CD4-positive, alpha-beta T cell treated with Interleukin-2 at 100 ng/mL for 4 hours (primary cell): ENCODE measurements at regions not wholly inside any gene's neighbourhood (a gene's known extent, or its start where the extent isn't known, plus 50 kb on each side); places are given as distances from the start of the nearest gene placed in this dataset.
"Not testable (repeated sequence)": the region's sequence is repeated elsewhere in the genome, so short reads cannot be mapped to it uniquely, and the experiment has no call there.

ENCODE experiments used
- DNase-seq: peaks from one replicate; pipeline ENCODE4 v3.0.0-alpha.2; 2020; ENCODE audit warnings: low spot score

DNA sequence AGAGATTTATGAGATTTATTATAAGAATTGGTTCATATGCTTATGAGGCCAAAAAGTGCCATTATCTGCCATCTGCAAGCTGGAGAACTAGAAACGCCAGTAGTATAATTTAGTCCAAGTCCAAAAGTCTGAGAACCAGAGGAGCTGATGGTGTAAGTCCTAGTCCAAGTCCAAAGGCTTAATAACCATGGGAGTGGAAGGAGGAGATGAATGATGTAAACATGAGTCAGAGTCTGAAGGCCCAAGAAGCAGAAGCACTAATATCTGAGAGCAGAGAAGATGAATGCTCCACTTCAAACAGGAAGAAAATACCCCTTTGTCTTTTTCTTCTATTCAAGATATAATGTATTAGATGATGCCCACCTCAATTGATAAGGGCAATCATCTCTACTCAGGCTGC is 185.7 kb downstream of the CGGBP1 start:
- no peak for DNase-seq

DNA sequence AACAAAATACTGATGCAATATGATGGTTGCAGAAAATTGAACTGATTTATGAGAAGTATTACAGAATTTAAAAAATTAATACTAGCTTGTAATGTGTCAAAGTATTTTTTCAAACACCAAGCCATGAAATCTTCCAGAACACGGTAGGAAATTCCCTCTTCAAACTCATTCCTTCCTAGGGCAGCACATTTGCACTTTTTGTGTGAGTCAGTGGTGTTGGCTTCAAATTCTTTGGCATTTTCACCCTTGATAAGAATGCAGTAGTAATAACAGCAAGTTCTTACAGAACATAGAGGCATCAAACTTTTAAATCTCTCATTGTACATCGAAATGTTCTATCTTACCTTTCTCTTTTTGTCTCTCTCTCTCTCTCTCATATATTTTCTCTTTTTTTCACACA is 191.8 kb downstream of the CGGBP1 start:
- no peak for DNase-seq

DNA sequence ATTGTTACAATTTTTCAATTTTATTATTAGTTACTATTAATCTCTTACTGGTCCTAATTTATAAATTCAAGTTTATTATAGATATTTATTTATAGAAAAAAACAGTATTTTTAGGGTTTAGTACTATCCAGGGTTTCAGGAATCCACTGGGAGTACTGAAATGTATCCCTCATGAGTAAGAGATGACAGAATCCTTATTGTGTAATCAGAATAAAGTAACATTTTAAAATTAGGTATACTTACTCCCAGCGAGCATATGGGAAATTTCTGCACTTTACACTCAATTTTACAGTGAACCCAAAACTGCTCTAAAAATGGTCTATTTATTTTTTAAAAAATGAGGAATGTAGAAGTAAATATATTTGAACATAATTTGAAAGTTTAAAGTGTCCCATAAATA is 202.7 kb downstream of the CGGBP1 start:
- no peak for DNase-seq

DNA sequence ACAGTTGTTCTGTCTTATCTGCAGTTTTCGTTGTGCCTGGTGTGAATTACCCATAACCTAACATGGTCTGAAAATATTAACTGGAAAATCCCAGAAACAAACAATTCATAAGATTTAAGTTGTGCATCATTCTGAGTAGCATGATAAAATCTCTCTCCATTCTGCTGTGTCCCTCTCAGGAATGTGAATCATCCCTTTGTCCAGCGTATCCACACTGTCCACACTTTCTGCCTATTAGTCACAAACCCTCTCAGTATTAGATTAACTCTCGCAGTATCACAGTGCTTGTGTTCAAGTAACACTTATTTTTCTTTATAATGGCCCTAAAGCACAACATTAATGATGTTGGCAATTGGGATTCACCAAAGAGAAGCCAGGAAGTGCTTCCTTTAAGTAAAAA is 203.2 kb downstream of the CGGBP1 start:
- DNase-seq, result no peak

DNA sequence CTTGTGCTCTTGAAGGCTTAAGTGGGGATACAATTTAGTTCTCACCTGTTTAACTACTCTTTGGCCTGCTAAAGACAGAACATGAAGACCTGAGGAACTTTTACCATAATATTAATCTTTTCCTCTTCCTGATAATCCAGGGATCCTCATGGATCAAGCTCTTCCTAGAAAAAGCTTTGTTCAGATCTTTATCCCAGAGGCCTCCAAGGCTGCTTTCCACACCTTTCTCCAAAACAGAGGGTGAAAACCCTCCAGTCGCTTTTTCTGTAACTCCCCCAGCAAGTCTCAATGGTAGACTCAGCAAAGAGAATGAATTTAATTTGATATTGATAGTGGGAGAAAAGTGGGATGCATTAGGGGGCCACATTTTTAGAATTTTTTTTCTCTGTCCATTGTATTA is 203.6 kb downstream of the CGGBP1 start:
- DNase-seq, result no peak

DNA sequence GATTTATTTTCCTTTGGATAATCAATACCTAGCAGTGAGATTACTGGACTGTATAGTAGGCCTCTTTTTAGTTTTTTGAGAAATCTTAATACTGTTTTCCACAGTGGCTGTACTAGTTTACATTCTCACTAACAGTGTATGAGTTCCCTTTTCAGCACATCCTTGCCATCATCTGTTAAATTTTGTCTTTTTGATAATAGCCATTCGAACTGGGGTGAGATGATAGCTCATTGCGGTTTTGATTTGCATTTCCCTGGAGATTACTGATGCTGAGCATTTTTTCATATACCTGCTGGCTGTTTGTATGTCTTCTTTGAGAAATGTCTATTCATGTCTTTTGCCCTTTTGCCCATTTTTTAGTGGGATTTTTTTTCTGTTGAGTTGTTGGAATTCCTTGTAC is 210.8 kb downstream of the CGGBP1 start:
- no peak for DNase-seq

DNA sequence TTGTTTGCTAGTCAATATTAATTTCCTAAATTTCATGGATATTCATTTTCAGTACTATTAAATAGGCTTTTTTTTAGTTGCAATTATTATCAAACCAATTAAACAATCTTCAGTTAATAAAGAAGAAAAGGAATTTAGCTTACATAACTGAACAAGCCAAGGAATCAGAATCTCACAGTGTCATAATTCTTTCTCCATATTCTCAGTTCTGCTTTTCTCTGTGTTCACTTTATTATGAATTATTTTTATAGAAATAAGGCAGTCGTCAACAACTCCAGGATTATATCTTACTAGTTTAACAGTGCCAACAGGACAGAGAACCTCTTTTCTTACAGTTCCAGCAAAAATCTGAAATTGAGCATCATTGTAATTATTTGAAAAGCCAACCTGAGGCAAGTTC is 221.7 kb downstream of the CGGBP1 start:
- no peak for DNase-seq

DNA sequence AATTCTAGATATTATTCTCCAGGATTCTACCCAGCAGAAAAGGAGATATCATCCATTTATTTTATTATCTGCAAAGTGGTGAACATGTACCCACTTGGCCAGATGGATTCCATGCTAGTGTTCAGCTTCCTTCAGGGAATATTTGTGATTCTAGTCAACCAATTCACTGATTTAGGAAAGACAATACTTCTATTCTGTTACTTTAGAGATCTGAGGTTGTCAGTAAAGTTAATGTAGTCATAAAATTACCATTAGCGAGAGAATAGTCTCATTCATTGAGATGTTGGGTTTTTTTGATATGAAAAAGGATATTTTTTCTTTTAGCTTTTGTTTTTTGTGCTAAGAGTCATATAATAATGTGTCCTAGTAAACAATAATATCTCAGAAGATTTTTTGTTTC is 222.8 kb downstream of the CGGBP1 start:
- DNase-seq, result no peak

DNA sequence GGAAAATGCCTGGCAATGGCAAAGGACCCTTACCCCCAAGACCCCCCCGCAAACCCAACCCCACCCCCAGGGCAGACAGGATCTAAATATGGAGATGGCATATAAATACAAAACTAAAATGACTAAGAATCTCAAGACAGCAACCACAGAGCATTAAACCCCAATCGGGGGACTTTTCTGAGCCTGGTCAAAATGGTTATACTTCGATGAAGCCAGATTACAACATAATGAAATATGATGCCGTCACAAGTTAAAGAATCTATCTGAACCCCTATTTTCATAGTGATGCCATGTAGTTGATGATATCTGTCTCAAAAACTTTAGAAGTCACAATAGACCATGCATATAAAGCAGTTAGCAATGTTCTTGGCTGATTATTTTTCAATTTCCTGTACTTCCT is 223.6 kb downstream of the CGGBP1 start:
- no peak for DNase-seq

DNA sequence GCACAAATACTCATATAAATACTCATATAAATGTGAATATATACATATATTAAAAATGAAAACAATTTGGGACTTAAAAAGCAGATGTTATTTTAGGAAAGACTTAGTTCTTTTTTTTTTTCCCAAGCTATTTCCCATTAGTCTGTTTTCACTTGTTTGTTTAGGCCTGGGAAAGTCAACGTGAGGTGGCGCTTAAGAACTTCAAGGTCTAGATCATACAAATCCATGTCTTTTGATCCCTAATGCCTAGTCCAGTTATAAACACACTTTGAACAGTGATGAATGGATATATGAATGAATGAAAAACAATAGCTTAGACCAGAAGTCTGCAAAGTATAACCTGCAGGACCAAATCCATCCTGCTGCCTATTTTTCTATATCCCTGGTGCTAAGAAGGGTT is 224.5 kb downstream of the CGGBP1 start:
- DNase-seq, result no peak

DNA sequence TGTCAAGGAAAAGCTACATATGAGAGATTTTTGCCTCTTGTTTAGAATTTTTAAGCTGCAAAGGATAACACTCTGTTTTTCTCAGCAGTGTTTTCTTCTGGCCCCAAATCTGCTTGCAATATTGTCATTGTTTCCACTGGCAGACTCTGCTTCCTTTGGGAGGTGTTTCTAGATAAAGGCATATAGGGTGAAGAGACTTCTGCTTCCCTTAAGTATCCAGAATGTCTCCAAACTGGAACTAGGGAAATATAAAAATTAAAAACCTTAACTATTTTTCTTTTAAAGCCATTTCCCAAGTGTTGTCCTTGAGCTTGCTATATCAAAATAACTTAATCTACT is 225.8 kb downstream of the CGGBP1 start:
- no peak for DNase-seq

DNA sequence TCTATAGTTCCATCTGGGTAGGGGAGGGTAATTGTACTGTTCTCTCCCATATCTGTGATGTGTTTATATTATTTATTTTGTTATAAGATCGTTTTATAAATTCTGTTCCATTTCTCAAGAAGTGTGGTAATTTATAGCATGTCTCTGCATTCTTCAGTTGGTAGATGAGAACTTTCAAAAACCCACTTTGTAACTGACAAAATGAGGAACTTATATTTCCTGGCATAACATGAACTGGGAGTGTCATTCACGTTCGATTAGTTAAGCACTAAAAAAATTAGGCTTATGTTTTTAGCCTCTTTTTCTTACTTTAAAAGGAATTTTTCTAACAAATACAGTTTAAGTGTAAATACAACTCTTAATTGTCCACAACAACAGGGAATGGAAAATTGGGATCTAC is 230.8 kb downstream of the CGGBP1 start:
- no peak for DNase-seq

DNA sequence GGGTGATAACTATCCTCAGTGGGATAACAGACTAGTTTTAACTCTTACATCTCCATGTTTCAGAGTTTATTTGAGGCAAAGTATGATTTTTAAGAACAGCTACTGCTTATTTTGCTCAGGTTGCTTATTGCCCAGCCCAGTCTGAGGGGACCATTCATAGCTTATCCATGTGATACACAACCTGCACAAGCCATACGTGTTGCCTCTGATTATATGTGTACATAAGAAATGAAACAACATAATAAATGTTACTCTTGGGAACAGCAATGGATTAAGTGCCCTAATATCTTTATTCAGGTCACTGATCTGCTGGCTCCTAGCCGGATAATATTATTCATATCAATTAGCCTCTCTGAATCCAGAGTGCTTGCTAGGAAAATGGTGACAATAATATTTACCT is 236.2 kb downstream of the CGGBP1 start:
- DNase-seq, result no peak

DNA sequence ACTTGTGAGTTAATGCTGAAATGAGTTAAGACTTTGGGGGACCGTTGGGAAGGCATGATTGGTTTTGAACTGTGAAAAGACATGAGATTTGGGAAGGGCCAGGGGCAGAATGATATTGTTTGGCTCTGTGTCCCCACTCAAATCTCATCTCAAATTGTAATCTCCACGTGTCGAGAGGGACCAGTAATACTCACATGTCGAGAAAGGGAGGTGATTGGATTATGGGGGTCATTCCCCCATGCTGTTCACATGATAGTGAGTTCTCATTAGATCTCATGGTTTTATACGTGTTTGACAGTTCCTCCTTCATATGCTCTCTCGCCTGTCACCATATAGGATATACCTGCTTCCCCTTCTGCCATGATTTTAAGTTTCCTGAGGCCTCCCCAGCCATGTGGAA is 245.3 kb downstream of the CGGBP1 start:
- not testable (repeated sequence) for DNase-seq

DNA sequence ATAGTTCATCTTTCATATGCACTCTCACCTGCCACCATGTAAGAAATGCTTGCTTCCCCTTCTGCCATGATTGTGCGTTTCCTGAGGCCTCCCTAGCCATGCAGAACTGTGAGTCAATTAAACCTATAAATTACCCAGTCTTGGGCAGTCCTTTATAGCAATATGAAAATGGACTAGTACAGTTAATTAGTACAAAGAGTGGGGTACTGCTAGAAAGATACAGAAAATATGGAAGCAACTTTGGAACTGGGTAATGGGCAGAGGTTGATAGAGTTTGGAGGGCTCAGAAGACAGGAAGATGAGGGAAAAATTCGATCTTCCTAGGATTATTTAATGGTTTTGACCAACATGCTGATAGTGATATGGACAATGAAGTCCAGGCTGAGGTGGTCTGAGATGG is 246.9 kb downstream of the CGGBP1 start:
- DNase-seq, result no peak

DNA sequence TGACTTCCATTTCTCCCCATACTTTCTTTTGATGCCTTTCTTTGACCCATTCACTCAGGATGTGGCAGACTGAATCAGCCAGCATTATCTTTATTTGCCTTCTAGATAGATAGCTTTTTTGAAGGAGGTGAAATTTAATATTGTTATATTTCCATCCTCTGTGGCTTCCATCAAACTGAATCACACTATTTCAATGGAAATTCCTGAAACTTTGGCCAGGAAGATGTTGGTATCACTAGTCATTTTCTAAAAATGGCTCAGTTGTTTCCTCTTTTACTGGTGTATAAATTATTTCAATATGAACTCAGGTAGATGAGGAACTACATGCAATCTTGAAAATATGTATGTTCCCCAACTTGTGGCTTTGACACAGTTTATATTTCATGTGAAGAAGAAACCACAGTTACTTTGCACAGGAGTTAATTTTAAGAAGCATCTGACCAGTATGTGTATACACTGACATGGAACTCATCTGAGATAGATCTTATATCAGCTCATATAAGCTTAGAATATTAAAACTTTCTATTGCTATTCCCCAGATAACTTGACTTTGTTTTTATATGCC is 248.3 kb downstream of the CGGBP1 start:
- DNase-seq, result no peak

DNA sequence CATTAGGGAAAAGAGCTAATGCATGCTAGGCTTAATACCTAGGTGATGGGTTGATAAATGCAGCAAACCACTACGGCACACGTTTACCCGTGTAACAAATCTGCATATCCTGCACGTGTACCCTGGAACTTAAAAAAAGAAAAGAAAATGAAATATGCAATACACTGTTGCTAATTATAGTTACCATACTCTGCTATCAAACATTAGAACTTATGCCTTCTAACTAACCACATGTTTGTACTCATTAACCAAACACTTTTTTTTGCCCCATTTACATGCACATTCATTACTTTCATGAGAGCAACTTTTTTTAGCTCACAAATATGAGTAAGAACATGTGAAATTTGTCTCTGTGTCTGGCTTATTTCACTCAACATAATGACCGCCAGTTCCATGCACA is 253.1 kb downstream of the CGGBP1 start:
- DNase-seq, result no peak

DNA sequence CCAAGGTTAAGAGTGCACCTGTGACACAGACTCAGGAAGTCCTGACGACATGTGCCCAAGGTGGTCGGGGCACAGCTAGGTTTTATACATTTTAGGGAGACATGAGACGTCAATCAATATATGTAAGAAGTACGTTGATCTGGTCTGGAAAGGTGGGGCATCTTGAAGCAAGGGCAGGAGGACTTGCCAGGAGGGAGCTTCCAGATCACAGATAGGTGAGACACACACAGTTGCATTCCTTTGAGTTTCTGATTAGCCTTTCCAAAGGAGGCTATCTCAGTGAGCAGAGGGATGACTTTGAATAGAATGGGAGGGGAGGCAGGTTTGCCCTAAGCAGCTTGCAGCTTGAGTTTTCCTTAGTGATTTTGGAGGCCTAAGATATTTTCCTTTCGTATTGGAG is 257.4 kb downstream of the CGGBP1 start:
- no peak for DNase-seq

DNA sequence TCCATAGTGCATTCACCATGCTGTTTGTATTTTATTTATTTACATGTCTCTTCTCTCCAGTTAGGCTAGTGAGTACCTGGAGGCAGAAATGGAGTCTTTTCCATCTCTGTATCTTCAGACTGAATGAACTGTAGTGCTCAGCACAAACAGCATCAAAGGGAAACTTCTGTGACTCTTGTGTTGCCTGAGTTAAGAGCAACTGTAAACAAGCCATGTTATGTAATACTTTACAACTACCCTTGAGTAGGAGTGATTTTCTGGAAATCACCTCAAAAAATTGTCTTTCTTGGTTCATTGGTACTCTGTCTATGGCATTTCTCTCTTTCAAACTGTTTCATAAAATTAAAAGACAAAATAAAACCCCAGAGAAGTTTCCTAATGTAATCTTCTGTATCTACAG is 258.3 kb downstream of the CGGBP1 start:
- DNase-seq, result no peak

DNA sequence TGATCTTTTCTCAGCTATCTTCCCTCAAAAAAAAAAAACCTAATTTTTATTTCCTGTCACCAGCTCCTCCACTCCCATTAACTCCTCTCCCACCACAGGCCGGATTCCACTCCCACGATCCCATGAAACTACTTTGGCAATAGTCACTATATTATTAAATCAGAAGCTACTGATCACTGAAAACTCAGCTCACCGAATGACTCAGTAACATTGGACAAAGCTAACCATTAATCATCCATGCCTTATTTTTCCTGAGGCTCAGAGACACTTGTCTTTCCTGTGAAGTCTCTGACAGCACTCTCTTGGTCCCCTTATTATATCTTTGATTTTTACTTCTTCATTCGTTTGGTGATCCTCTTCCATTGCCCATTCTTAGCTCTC is 260.2 kb downstream of the CGGBP1 start:
- no peak for DNase-seq

DNA sequence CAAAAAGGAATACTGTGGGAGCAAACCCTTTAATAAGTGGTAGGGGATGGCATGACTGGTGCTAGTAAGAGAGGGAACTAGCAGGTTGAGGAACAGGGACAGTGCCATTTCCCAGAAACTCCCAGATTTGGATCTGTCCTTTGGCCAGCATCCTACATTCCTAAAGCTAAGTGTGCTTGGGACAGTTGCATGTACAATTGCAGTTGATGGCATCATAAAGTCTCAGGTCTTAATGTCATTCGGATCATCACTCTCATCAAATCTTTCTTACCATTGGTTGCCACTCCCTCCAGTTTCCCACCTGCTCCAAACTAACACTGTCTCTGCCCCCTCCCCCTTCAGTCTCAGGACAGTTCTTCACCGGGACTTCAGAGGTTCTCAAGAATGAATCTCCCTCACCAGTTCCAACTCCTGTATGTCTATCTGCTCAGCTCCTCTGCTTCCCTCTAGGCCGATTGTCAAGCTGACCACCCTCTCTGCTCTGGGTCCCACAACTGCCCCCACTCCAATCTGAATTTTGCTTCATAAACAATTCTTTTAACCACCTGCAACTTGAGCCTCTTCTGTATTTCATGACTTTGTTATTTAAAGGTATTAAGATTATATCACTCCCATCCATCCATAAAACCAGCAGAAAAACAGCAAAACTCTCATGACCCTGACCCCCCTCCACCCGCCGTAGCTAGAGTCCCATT is 260.8 kb downstream of the CGGBP1 start:
- DNase-seq, result no peak

DNA sequence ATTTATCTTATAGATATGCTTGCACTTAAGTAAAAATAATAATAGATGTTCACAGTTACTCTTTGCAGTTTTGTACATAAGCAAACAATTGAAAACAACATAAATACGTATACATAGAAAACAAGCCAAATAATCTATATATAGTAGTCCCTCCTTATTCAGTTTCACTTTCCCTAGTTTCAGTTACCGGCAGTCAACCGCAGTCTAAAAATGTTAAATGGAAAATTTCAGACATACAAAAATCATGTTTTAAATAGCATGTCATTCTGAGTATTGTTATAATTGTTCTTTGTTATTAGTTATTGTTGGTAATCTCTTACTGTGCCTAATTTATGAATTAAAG is 262.0 kb downstream of the CGGBP1 start:
- no peak for DNase-seq

DNA sequence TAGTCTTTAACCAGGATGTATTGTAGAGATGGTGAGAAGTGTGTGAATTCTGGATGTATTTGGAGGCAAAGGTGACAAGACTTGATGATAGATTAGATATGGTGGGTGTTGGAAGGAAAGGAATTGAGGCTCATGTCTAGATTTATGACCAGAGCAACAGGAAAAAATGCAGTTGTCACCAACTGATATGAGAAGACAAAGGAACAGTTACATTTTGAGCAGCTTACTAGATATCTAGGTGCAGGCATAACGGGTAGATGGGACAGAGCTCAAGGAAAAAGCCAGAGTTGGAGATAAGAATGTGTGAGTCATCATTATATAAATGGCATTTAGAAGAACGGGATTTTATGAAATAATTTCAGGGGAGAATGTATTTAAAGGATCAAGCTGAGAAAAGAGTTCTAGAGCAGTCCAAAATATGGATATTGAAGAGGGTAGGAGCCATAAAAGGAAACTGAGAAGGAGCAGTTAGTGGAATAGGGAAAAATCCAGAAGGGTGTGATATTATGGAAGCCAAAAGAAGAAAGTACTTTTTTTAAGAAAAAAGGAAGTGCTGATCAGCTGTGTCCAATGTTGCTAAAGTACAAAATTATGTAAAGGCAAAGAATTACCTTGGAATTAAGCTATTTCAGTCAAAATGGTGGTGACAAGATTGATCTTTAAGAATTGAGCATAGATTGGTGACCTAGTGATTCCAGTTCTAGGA is 262.5 kb downstream of the CGGBP1 start:
- no peak for DNase-seq

DNA sequence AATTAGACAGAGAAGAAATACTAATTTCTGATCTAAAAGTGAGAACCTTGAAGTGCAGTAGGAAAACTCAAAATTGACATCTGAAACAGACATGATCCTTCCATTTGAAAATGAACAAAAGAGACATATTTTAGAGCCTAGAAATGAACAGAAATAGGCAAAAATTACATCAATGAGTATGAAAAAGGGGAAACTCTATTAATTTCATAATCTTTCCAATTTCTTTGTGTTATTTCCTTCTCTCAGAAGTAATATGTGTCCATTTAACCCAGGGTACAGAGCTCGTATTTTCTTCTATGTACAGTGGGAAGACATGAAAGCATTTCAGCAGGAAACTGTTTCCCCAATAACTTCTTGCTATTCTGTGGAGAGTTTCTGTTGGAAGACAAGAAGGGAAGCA is 263.1 kb downstream of the CGGBP1 start:
- no peak for DNase-seq
